K562 (cell line): ENCODE measurements at regions not wholly inside any gene's neighbourhood (a gene's known extent, or its start where the extent isn't known, plus 50 kb on each side); places are given as distances from the start of the nearest gene placed in this dataset.

ENCODE experiments used
- ATAC-seq: fragments of 200-7000 bp; cut with Tn5 transposase; 3 replicates; pipeline ENCODE4 v1.9.1; 2020; ENCODE audit warnings: moderate library complexity
- BruUV-seq: library from RNA; stranded (reverse); fragments of 400-500 nt; replicated peaks from 2 replicates; lab custom pipeline; 2021; lab: Mats Ljungman, UMichigan
- CTCF ChIA-PET: fragments of 300-600 bp; formaldehyde crosslinking; extraction: SDS; loops from one replicate; lab custom pipeline; 2021; ENCODE audit warnings: low intra/inter-chr PET ratio; lab: Yijun Ruan, JAX
- POLR2A ChIA-PET: fragments of 300-600, 350-650 bp; sonication (Branson Sonifier 250); formaldehyde crosslinking; extraction: SDS; loops from one replicate; lab custom pipeline; 2021; ENCODE audit warnings: antibody characterized with exemption, inconsistent platforms; lab: Yijun Ruan, JAX
- DNase-seq, 4 experiments: peaks; one replicate each; pipeline versions ENCODE4 v3.0.0 to v3.0.0-alpha.2; 2011 to 2018; ENCODE audit warnings: low spot score in 3 of 4, mixed read lengths in 3 of 4; ENCODE audit errors: extremely low read depth in 1 of 4
- FAIRE-seq: peaks from 2 replicates; lab custom pipeline; 2011; peaks lifted over from hg19 to GRCh38; lab: Jason Lieb, UNC
- H2AFZ ChIP-seq: 2 replicates; pipeline ENCODE4 v1.6.0; 2011; ENCODE audit warnings: low read depth, low read length, control low read depth, inconsistent platforms
- H3K27ac ChIP-seq: fragments of 200-600 bp; 3 replicates; pipeline ENCODE4 v1.8.0; 2011; ENCODE audit warnings: low read depth, mild to moderate bottlenecking, control low read depth, inconsistent platforms, low read length, moderate library complexity, mixed read lengths; ENCODE audit errors: extremely low read depth
- H3K27me3 ChIP-seq, 2 experiments: fragments of 300-600 bp in 1 of 2; 2 replicates in 1 of 2; 3 replicates in 1 of 2; pipeline versions ENCODE4 v1.6.0 to v1.8.0; 2011; ENCODE audit warnings: inconsistent platforms in 2 of 2, low read length in 2 of 2, mild to moderate bottlenecking in 1 of 2, mixed read lengths in 1 of 2, moderate library complexity in 1 of 2; ENCODE audit not compliant: control insufficient read depth in 2 of 2, insufficient read depth in 2 of 2
- H3K36me3 ChIP-seq: fragments of 300-600 bp; 3 replicates; pipeline ENCODE4 v1.8.0; 2011; ENCODE audit warnings: mild to moderate bottlenecking, low read length, inconsistent platforms; ENCODE audit not compliant: control insufficient read depth, insufficient read depth
- H3K4me1 ChIP-seq, 2 experiments: fragments of 200-600 bp in 1 of 2; replicated peaks in 1 of 2; 2 replicates in 1 of 2; 3 replicates in 1 of 2; pipeline versions ENCODE4 v1.5.1 to v1.8.0; 2011; ENCODE audit warnings: inconsistent platforms in 2 of 2, low read length in 2 of 2, mild to moderate bottlenecking in 1 of 2, mixed read lengths in 1 of 2, moderate library complexity in 1 of 2; ENCODE audit not compliant: control insufficient read depth in 2 of 2, insufficient read depth in 2 of 2
- H3K4me2 ChIP-seq: 2 replicates; pipeline ENCODE4 v1.6.1; 2011; ENCODE audit warnings: low read length, control low read depth, inconsistent platforms, mixed read lengths; ENCODE audit not compliant: insufficient read depth
- H3K4me3 ChIP-seq: fragments of 200-600 bp; sonication (generic), shearing (Covaris generic); 2 replicates; pipeline ENCODE4 v1.5.1; 2016; ENCODE audit warnings: control low read depth, inconsistent platforms
- H3K79me2 ChIP-seq: fragments of 200-600 bp; 3 replicates; pipeline ENCODE4 v1.8.0; 2011; ENCODE audit warnings: low read length, inconsistent platforms; ENCODE audit not compliant: control insufficient read depth, insufficient read depth
- H3K9ac ChIP-seq, 2 experiments: 2 replicates each; pipeline versions ENCODE4 v1.6.0 to v1.6.1; 2011; ENCODE audit warnings: low read depth in 2 of 2, low read length in 2 of 2, control low read depth in 1 of 2, inconsistent platforms in 1 of 2, mild to moderate bottlenecking in 1 of 2, mixed read lengths in 1 of 2; ENCODE audit not compliant: insufficient read depth in 1 of 2
- H3K9me1 ChIP-seq: one replicate; pipeline ENCODE4 v1.6.0; 2011; ENCODE audit warnings: inconsistent platforms, mild to moderate bottlenecking, low read length, moderate library complexity; ENCODE audit not compliant: control insufficient read depth, insufficient read depth
- H3K9me3 ChIP-seq: replicated peaks from 2 replicates; pipeline ENCODE4 v1.5.1; 2011; ENCODE audit warnings: low read depth, low read length, inconsistent platforms; ENCODE audit not compliant: control insufficient read depth, insufficient read depth
- H4K20me1 ChIP-seq: replicated peaks from 2 replicates; pipeline ENCODE4 v1.6.1; 2011; ENCODE audit warnings: low read length, inconsistent platforms, mixed read lengths; ENCODE audit not compliant: control insufficient read depth, insufficient read depth
- BACH1 ChIP-seq: fragments of 200-800 bp; sonication (Bioruptor generic); IDR thresholded peaks from 2 replicates; pipeline ENCODE4 v1.6.1; 2016; ENCODE audit warnings: missing genetic modification characterization, missing compliant biosample characterization
- CBX8 ChIP-seq: fragments of 200-600 bp; sonication (generic); IDR thresholded peaks from 2 replicates; pipeline ENCODE4 v1.6.1; 2012; ENCODE audit warnings: borderline replicate concordance, mixed run types, low read depth, mild to moderate bottlenecking, moderate library complexity, mixed read lengths, low read length, control low read depth, inconsistent platforms; ENCODE audit not compliant: poor library complexity, severe bottlenecking; ENCODE audit errors: extremely low read depth
- L3MBTL2 ChIP-seq: fragments of 450-650 bp; IDR thresholded peaks from 2 replicates; pipeline ENCODE4 v1.6.1; 2016; ENCODE audit warnings: mild to moderate bottlenecking, moderate library complexity
- LARP7 ChIP-seq: fragments of 450-650 bp; IDR thresholded peaks from 2 replicates; pipeline ENCODE4 v1.6.1; 2016
- MAFG ChIP-seq: fragments of 450-650 bp; conservative IDR thresholded peaks from 2 replicates; pipeline ENCODE4 v1.6.1; 2016; ENCODE audit warnings: missing genetic modification characterization, missing compliant biosample characterization
- MEF2A ChIP-seq: IDR thresholded peaks from 2 replicates; pipeline ENCODE4 v1.6.1; 2011; ENCODE audit warnings: low read depth, mild to moderate bottlenecking, low read length, moderate library complexity; ENCODE audit not compliant: control insufficient read depth
- PCBP1 ChIP-seq: fragments of 200-400 bp; formaldehyde crosslinking; IDR thresholded peaks from 2 replicates; pipeline ENCODE4 v1.6.1; 2018; ENCODE audit warnings: mild to moderate bottlenecking, low read depth, low read length; ENCODE audit not compliant: poor library complexity, severe bottlenecking
- RFX7 ChIP-seq: fragments of 250-450 bp; sonication (Bioruptor Pico); IDR thresholded peaks from 2 replicates; pipeline ENCODE4 v1.5.1; 2021; ENCODE audit warnings: mild to moderate bottlenecking
- TAL1 ChIP-seq: fragments of 450-650 bp; IDR thresholded peaks from 2 replicates; pipeline ENCODE4 v1.6.1; 2016; ENCODE audit warnings: mild to moderate bottlenecking
- TOE1 ChIP-seq, 2 experiments: fragments of 450-650 bp in 1 of 2; sonication (generic) in 1 of 2; formaldehyde crosslinking in 1 of 2; IDR thresholded peaks; 2 replicates each; pipeline versions ENCODE4 v1.7.1 to v1.8.0; 2016 to 2022; ENCODE audit warnings: borderline replicate concordance in 2 of 2, mild to moderate bottlenecking in 2 of 2, antibody characterized with exemption in 1 of 2, inconsistent platforms in 1 of 2, low read depth in 1 of 2, missing genetic modification reagents in 1 of 2, moderate library complexity in 1 of 2
- U2AF1 ChIP-seq: fragments of 200-400 bp; formaldehyde crosslinking; optimal IDR thresholded peaks from 2 replicates; pipeline ENCODE3; 2017; ENCODE audit warnings: mild to moderate bottlenecking, low read depth, low read length, moderate library complexity
- ZFP36 ChIP-seq: fragments of 150-350 bp; IDR thresholded peaks from 2 replicates; pipeline ENCODE4 v1.6.1; 2018; ENCODE audit warnings: low read length, low read depth; ENCODE audit not compliant: partially characterized antibody
- ZNF146 ChIP-seq: IDR thresholded peaks from one replicate; pipeline ENCODE4 v1.6.1; 2018; ENCODE audit warnings: missing compliant biosample characterization; ENCODE audit not compliant: unreplicated experiment
- ZNF184 ChIP-seq: sonication (generic); formaldehyde crosslinking; IDR thresholded peaks from 2 replicates; pipeline ENCODE4 v1.5.0; 2020; ENCODE audit warnings: missing genetic modification reagents
- ZNF398 ChIP-seq: fragments of 250-450 bp; sonication (Bioruptor Pico); IDR thresholded peaks from 2 replicates; pipeline ENCODE4 v1.8.0; 2021; ENCODE audit warnings: moderate library complexity, mild to moderate bottlenecking, inconsistent platforms
- ZNF764 ChIP-seq: fragments of 250-450 bp; sonication (Bioruptor Pico); IDR thresholded peaks from 2 replicates; pipeline ENCODE4 v1.4.0; 2020; ENCODE audit warnings: low read depth, mild to moderate bottlenecking, moderate library complexity
- in situ Hi-C: fragments of 300-500 bp; cut with MboI; formaldehyde crosslinking; loops from 4 replicates; pipeline ENCODE4 v1.15.0; 2018; ENCODE audit warnings: inconsistent platforms, mixed read lengths
- intact Hi-C: fragments of 100-400 bp; cut with micrococcal nuclease; formaldehyde crosslinking; loops from 2 replicates; pipeline ENCODE4 v1.14.2; 2022
- TF ChIP-seq, protein P1 (sequence below): fragments of 450-650 bp; formaldehyde crosslinking; IDR thresholded peaks from 2 replicates; pipeline ENCODE4 v1.4.0; 2022; ENCODE audit warnings: missing genetic modification characterization
- TF ChIP-seq, protein P2 (sequence below): fragments of 450-650 bp; IDR thresholded peaks from 2 replicates; pipeline ENCODE4 v1.6.1; 2017; ENCODE audit warnings: mild to moderate bottlenecking, moderate library complexity

- Histone ChIP-seq H3K4me1 (no peaks in the 10 kb centered on the region), H3K27me3 (no peaks in the 10 kb centered on the region), H4K20me1 (no peaks in the 10 kb centered on the region), H3K9ac (no peak overlapping the region), H3K79me2 (no peaks in the 10 kb centered on the region), H3K36me3 (no peaks in the 10 kb centered on the region), H3K4me3 (no peak overlapping the region), H2AFZ (no peak overlapping the region), H3K9me3 (no peaks in the 10 kb centered on the region), H3K27ac (no peak overlapping the region), H3K4me2 (no peak overlapping the region), H3K9me1 (no peaks in the 10 kb centered on the region)
- FAIRE-seq, result no peak
- DNase-seq, result no peak
- in situ Hi-C loops (no loop called here), intact Hi-C loops (no loop called here)
- ATAC-seq, result no peak
- no peak for TF ChIP-seq L3MBTL2
- TF ChIP-seq ZNF764, result no peak
- no peak for TF ChIP-seq U2AF1
- TF ChIP-seq, protein P1, sequence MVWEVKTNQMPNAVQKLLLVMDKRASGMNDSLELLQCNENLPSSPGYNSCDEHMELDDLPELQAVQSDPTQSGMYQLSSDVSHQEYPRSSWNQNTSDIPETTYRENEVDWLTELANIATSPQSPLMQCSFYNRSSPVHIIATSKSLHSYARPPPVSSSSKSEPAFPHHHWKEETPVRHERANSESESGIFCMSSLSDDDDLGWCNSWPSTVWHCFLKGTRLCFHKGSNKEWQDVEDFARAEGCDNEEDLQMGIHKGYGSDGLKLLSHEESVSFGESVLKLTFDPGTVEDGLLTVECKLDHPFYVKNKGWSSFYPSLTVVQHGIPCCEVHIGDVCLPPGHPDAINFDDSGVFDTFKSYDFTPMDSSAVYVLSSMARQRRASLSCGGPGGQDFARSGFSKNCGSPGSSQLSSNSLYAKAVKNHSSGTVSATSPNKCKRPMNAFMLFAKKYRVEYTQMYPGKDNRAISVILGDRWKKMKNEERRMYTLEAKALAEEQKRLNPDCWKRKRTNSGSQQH, result no peak
- no peak for TF ChIP-seq RFX7 (CRISPR knock-in tag)
- TF ChIP-seq, protein P2, sequence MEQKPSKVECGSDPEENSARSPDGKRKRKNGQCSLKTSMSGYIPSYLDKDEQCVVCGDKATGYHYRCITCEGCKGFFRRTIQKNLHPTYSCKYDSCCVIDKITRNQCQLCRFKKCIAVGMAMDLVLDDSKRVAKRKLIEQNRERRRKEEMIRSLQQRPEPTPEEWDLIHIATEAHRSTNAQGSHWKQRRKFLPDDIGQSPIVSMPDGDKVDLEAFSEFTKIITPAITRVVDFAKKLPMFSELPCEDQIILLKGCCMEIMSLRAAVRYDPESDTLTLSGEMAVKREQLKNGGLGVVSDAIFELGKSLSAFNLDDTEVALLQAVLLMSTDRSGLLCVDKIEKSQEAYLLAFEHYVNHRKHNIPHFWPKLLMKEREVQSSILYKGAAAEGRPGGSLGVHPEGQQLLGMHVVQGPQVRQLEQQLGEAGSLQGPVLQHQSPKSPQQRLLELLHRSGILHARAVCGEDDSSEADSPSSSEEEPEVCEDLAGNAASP, result no peak
- TF ChIP-seq LARP7, result no peak
- TF ChIP-seq ZNF146 (CRISPR knock-in tag), result no peak
- no peak for TF ChIP-seq CBX8
- TF ChIP-seq PCBP1, result no peak
- no peak for TF ChIP-seq BACH1 (tag)
- TF ChIP-seq MAFG (tag), result no peak
- TF ChIP-seq MEF2A, result no peak
- TF ChIP-seq ZFP36, result no peak
- TF ChIP-seq TAL1, result no peak
- no peak for TF ChIP-seq TOE1 (IDR thresholded peaks at IDR 0.05; ENCODE audit: borderline replicate concordance)
- TF ChIP-seq TOE1 (CRISPR knock-in tag; IDR thresholded peaks at IDR 0.05; ENCODE audit: borderline replicate concordance, low read depth), result no peak
- TF ChIP-seq ZNF398 (CRISPR knock-in tag), result no peak
- TF ChIP-seq ZNF184, result no peak
- no TSS peak for BruUV-seq
- ChIA-PET CTCF (no interaction called here), POLR2A (no interaction called here)
Measured at GRCh38 chr12:86735851-86736250, 479.7 kb upstream of the MGAT4C start.
